ENCODE measurements at regions not wholly inside any gene's neighbourhood (a gene's known extent, or its start where the extent isn't known, plus 50 kb on each side); places are given as distances from the start of the nearest gene placed in this dataset.

GRCh38 chr3:110846971-110847370 is 224.6 kb upstream of the NECTIN3 start:
- Histone ChIP-seq H3K36me3 (ENCODE audit: insufficient read depth) (no peaks in the 10 kb centered on the region), H3K4me3 (IDR thresholded peaks at IDR 0.05; ENCODE audit: insufficient read depth, low read depth, low read length) (no peak overlapping the region), H2AFZ (ENCODE audit: low read depth) (no peak overlapping the region), H4K20me1 (ENCODE audit: insufficient read depth) (no peaks in the 10 kb centered on the region), H3K27me3 (ENCODE audit: insufficient read depth, low read depth) (no peaks in the 10 kb centered on the region), H3K79me2 (ENCODE audit: insufficient read depth, low read depth) (no peaks in the 10 kb centered on the region), H3K4me2 (no peak overlapping the region), H3K9ac (no peak overlapping the region), H3K27ac (no peak overlapping the region), H3K4me1 (ENCODE audit: low read depth, poor library complexity, severe bottlenecking) (no peaks in the 10 kb centered on the region)
- TF ChIP-seq CTCF (conservative IDR thresholded peaks at IDR 0.05; ENCODE audit: low read depth, low read length) = no peak

DNA sequence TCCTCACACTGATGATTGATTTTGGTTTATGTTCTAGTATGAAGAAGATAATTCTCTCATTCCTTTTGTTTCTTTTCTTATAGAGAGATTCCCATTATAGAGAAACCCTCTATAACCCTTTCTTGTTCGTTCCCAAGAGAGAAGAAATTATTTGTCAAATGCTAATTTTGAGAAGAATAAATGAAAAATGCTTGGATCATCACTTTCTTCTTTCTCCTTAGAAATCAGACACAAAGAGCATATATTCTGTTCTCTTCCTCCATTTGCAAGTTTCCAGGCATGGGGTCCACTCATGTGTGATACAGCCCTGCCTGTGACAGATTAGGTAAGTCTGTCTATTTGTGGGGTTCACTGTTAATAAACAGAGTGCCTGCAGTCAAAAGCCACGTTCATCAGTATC is 222.6 kb upstream of the NECTIN3 start:
- no peaks in the 10 kb centered on the region for H3K4me1 ChIP-seq (ENCODE audit: low read depth, poor library complexity, severe bottlenecking)
- TF ChIP-seq CTCF (conservative IDR thresholded peaks at IDR 0.05; ENCODE audit: low read depth, low read length) = no peak
- H2AFZ ChIP-seq (ENCODE audit: low read depth) = no peak overlapping the region
- no peaks in the 10 kb centered on the region for H3K79me2 ChIP-seq (ENCODE audit: insufficient read depth, low read depth)
- H3K36me3 ChIP-seq (ENCODE audit: insufficient read depth) = no peaks in the 10 kb centered on the region
- no peaks in the 10 kb centered on the region for H3K27me3 ChIP-seq (ENCODE audit: insufficient read depth, low read depth)
- no peak overlapping the region for H3K9ac ChIP-seq
- no peaks in the 10 kb centered on the region for H4K20me1 ChIP-seq (ENCODE audit: insufficient read depth)
- no peak overlapping the region for H3K4me3 ChIP-seq (IDR thresholded peaks at IDR 0.05; ENCODE audit: insufficient read depth, low read depth, low read length)
- H3K4me2 ChIP-seq = no peak overlapping the region
- H3K27ac ChIP-seq = no peak overlapping the region

DNA sequence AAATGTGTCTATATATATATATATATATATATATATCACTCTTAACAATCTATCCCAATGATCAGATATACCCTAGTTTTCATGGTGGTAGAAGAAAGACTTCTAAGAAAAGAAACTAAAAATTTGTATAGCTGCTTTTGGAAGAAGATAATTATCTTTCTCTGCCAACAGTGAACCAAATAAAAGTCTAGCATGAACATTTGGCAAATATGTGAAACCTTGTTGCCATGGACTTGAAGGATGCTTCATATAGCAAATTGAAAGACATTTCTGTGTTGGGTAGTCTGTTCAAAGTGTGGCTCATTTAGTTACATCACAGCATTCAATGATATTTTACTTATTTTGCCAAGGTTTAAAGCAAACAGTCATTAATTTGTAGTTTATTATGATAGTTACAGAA is 219.9 kb upstream of the NECTIN3 start:
- no peaks in the 10 kb centered on the region for H4K20me1 ChIP-seq (ENCODE audit: insufficient read depth)
- no peaks in the 10 kb centered on the region for H3K36me3 ChIP-seq (ENCODE audit: insufficient read depth)
- no peaks in the 10 kb centered on the region for H3K79me2 ChIP-seq (ENCODE audit: insufficient read depth, low read depth)
- H3K27me3 ChIP-seq (ENCODE audit: insufficient read depth, low read depth) = no peaks in the 10 kb centered on the region
- H2AFZ ChIP-seq (ENCODE audit: low read depth) = no peak overlapping the region
- H3K4me3 ChIP-seq (IDR thresholded peaks at IDR 0.05; ENCODE audit: insufficient read depth, low read depth, low read length) = no peak overlapping the region
- TF ChIP-seq CTCF (conservative IDR thresholded peaks at IDR 0.05; ENCODE audit: low read depth, low read length) = no peak
- no peaks in the 10 kb centered on the region for H3K4me1 ChIP-seq (ENCODE audit: low read depth, poor library complexity, severe bottlenecking)
- no peak overlapping the region for H3K4me2 ChIP-seq
- no peak overlapping the region for H3K9ac ChIP-seq
- no peak overlapping the region for H3K27ac ChIP-seq

DNA sequence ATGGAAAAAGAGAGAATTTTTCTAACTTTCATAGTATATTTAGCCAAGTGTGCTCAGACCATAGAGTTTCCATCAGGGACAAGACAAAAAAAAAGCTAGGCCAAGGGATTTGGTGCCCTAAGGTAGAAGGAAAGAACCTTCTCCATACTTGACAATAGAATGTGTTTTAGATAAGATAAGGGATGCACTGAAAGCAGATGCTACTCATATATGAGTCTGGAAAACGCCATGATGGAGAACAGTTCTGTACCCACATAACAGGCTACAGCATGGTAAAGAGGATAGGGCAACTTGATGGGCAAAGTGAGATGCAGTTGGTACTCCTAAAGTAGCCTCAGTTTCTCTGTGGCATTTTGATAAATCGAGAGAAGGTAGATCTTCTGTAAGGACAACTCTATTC is 216.4 kb upstream of the NECTIN3 start:
- Histone ChIP-seq H3K4me1 (ENCODE audit: low read depth, poor library complexity, severe bottlenecking) (no peaks in the 10 kb centered on the region), H2AFZ (ENCODE audit: low read depth) (no peak overlapping the region), H3K27me3 (ENCODE audit: insufficient read depth, low read depth) (no peaks in the 10 kb centered on the region), H3K9ac (no peak overlapping the region), H3K79me2 (ENCODE audit: insufficient read depth, low read depth) (no peaks in the 10 kb centered on the region), H3K4me2 (no peak overlapping the region), H4K20me1 (ENCODE audit: insufficient read depth) (no peaks in the 10 kb centered on the region), H3K36me3 (ENCODE audit: insufficient read depth) (no peaks in the 10 kb centered on the region), H3K4me3 (IDR thresholded peaks at IDR 0.05; ENCODE audit: insufficient read depth, low read depth, low read length) (no peak overlapping the region), H3K27ac (no peak overlapping the region)
- TF ChIP-seq CTCF (conservative IDR thresholded peaks at IDR 0.05; ENCODE audit: low read depth, low read length) = no peak

GRCh38 chr3:110856916-110857315 is 214.7 kb upstream of the NECTIN3 start:
- H3K4me1 ChIP-seq (ENCODE audit: low read depth, poor library complexity, severe bottlenecking) = no peaks in the 10 kb centered on the region
- no peaks in the 10 kb centered on the region for H3K36me3 ChIP-seq (ENCODE audit: insufficient read depth)
- no peaks in the 10 kb centered on the region for H3K27me3 ChIP-seq (ENCODE audit: insufficient read depth, low read depth)
- no peak overlapping the region for H3K4me3 ChIP-seq (IDR thresholded peaks at IDR 0.05; ENCODE audit: insufficient read depth, low read depth, low read length)
- no peak overlapping the region for H3K4me2 ChIP-seq
- no peak for TF ChIP-seq CTCF (conservative IDR thresholded peaks at IDR 0.05; ENCODE audit: low read depth, low read length)
- no peaks in the 10 kb centered on the region for H4K20me1 ChIP-seq (ENCODE audit: insufficient read depth)
- H3K9ac ChIP-seq = no peak overlapping the region
- H2AFZ ChIP-seq (ENCODE audit: low read depth) = no peak overlapping the region
- no peak overlapping the region for H3K27ac ChIP-seq
- no peaks in the 10 kb centered on the region for H3K79me2 ChIP-seq (ENCODE audit: insufficient read depth, low read depth)
